GM23338 (cell line): ENCODE measurements at regions not wholly inside any gene's neighbourhood (a gene's known extent, or its start where the extent isn't known, plus 50 kb on each side); places are given as distances from the start of the nearest gene placed in this dataset.

Source experiments
- ATAC-seq: fragments of 200-7000 bp; cut with Tn5 transposase; 3 replicates; pipeline ENCODE4 v1.9.1; 2020
- DNase-seq: peaks from one replicate; pipeline ENCODE4 v3.0.0-alpha.2; 2015; ENCODE audit warnings: low spot score
- H2AFZ ChIP-seq: fragments of 200-600 bp; sonication (generic); 2 replicates; pipeline ENCODE4 v1.8.0; 2016; ENCODE audit warnings: antibody characterized with exemption, mild to moderate bottlenecking, moderate library complexity
- H3F3A ChIP-seq: fragments of 200-600 bp; sonication (generic); replicated peaks from 2 replicates; pipeline ENCODE4 v1.8.0; 2017; ENCODE audit warnings: antibody characterized with exemption, mixed run types, low read depth
- H3K27ac ChIP-seq: fragments of 200-600 bp; sonication (generic); 2 replicates; pipeline ENCODE4 v1.6.1; 2016; ENCODE audit warnings: low read depth
- H3K27me3 ChIP-seq: fragments of 200-600 bp; sonication (generic); 2 replicates; pipeline ENCODE4 v1.8.0; 2016; ENCODE audit warnings: mild to moderate bottlenecking, mixed run types, moderate library complexity; ENCODE audit not compliant: insufficient read depth
- H3K36me3 ChIP-seq: fragments of 200-600 bp; sonication (generic); 2 replicates; pipeline ENCODE4 v1.8.0; 2016; ENCODE audit warnings: mild to moderate bottlenecking; ENCODE audit not compliant: insufficient read depth
- H3K4me1 ChIP-seq: fragments of 200-600 bp; sonication (generic); 2 replicates; pipeline ENCODE4 v1.8.0; 2016; ENCODE audit warnings: mild to moderate bottlenecking, moderate library complexity; ENCODE audit not compliant: insufficient read depth
- H3K4me2 ChIP-seq: fragments of 200-600 bp; sonication (generic); 2 replicates; pipeline ENCODE4 v1.7.1; 2017; ENCODE audit warnings: mixed run types
- H3K4me3 ChIP-seq: fragments of 200-600 bp; sonication (generic); 2 replicates; pipeline ENCODE4 v1.6.1; 2016; ENCODE audit warnings: mixed run types
- H3K79me2 ChIP-seq: fragments of 200-600 bp; sonication (generic); replicated peaks from 2 replicates; pipeline ENCODE4 v1.8.0; 2017; ENCODE audit warnings: mild to moderate bottlenecking; ENCODE audit not compliant: insufficient read depth
- H3K9me2 ChIP-seq: fragments of 200-600 bp; sonication (generic); 2 replicates; pipeline ENCODE4 v1.8.0; 2017; ENCODE audit not compliant: insufficient read depth
- H4K20me1 ChIP-seq: fragments of 200-600 bp; sonication (generic); replicated peaks from 2 replicates; pipeline ENCODE4 v1.8.0; 2017; ENCODE audit warnings: mild to moderate bottlenecking; ENCODE audit not compliant: insufficient read depth
- H3K27ac Mint-ChIP-seq: 2 replicates; pipeline ENCODE4 v1.8.0; 2020; ENCODE audit warnings: inconsistent platforms, mild to moderate bottlenecking, moderate library complexity, mixed read lengths
- H3K27me3 Mint-ChIP-seq: 3 replicates; pipeline ENCODE4 v1.8.0; 2022; ENCODE audit warnings: low read depth, mild to moderate bottlenecking, moderate library complexity, mixed read lengths, inconsistent platforms; ENCODE audit not compliant: insufficient read depth, poor library complexity
- H3K36me3 Mint-ChIP-seq: 3 replicates; pipeline ENCODE4 v1.8.0; 2021; ENCODE audit warnings: low read depth, mild to moderate bottlenecking, inconsistent platforms, moderate library complexity, mixed read lengths
- H3K4me1 Mint-ChIP-seq: 3 replicates; pipeline ENCODE4 v1.8.0; 2020; ENCODE audit warnings: mild to moderate bottlenecking, inconsistent platforms, mixed read lengths
- H3K4me3 Mint-ChIP-seq: 3 replicates; pipeline ENCODE4 v1.8.0; 2021; ENCODE audit warnings: moderate library complexity, mild to moderate bottlenecking, inconsistent platforms, mixed read lengths
- H3K9me3 Mint-ChIP-seq: 3 replicates; pipeline ENCODE4 v1.8.0; 2020; ENCODE audit warnings: moderate library complexity, mild to moderate bottlenecking, inconsistent platforms, mixed read lengths
- CTCF ChIP-seq, 2 experiments: fragments of 200-600 bp in 1 of 2; sonication (generic) in 1 of 2; conservative IDR thresholded peaks; 2 replicates each; pipeline versions ENCODE4 v1.5.1 to v1.6.1; 2016 to 2017; ENCODE audit warnings: antibody characterized with exemption in 2 of 2, low read depth in 2 of 2, mild to moderate bottlenecking in 2 of 2, moderate library complexity in 1 of 2
- EZH2phosphoT487 ChIP-seq: fragments of 200-600 bp; sonication (generic); IDR thresholded peaks from one replicate; pipeline ENCODE4 v1.8.1; 2018; ENCODE audit warnings: antibody characterized with exemption; ENCODE audit not compliant: unreplicated experiment
- POLR2AphosphoS5 ChIP-seq: IDR thresholded peaks from 2 replicates; pipeline ENCODE4 v1.6.1; 2016; ENCODE audit warnings: antibody characterized with exemption, low read depth
- REST ChIP-seq: IDR thresholded peaks from one replicate; pipeline ENCODE4 v1.6.1; 2018; ENCODE audit warnings: antibody characterized with exemption; ENCODE audit not compliant: unreplicated experiment
- ZNF331 ChIP-seq: fragments of 250-450 bp; sonication (Bioruptor Pico); IDR thresholded peaks from 2 replicates; pipeline ENCODE4 v1.5.0; 2020; ENCODE audit warnings: low read depth, mild to moderate bottlenecking, moderate library complexity

GRCh38 chr7:118094044-118094443 lies 89.9 kb upstream of the LSM8 start:
- H3K79me2 ChIP-seq, result no peaks in the 10 kb centered on the region
- Mint-ChIP-seq H3K4me3 (no peak overlapping the region), H3K9me3 (no peaks in the 10 kb centered on the region), H3K27ac (no peak overlapping the region), H3K36me3 (no peaks in the 10 kb centered on the region), H3K4me1 (no peaks in the 10 kb centered on the region), H3K27me3 (peaks cover 4% of the 10 kb centered on the region)
- H3K27ac ChIP-seq, result no peak overlapping the region
- no peaks in the 10 kb centered on the region for H3F3A ChIP-seq
- no peak overlapping the region for H3K4me3 ChIP-seq
- no peaks in the 10 kb centered on the region for H3K4me1 ChIP-seq
- TF ChIP-seq EZH2phosphoT487, result no peak
- TF ChIP-seq REST, result no peak
- no peak for DNase-seq
- H3K9me2 ChIP-seq, result no peaks in the 10 kb centered on the region
- no peak overlapping the region for H2AFZ ChIP-seq
- H3K36me3 ChIP-seq, result no peaks in the 10 kb centered on the region
- H3K4me2 ChIP-seq, result no peak overlapping the region
- H3K27me3 ChIP-seq, result no peaks in the 10 kb centered on the region
- ATAC-seq, result no peak
- H4K20me1 ChIP-seq, result no peaks in the 10 kb centered on the region

- H3K36me3 ChIP-seq, result no peaks in the 10 kb centered on the region
- H3K27me3 ChIP-seq, result no peaks in the 10 kb centered on the region
- H3K4me1 Mint-ChIP-seq, result no peaks in the 10 kb centered on the region
- no peak overlapping the region for H3K27ac ChIP-seq
- no peaks in the 10 kb centered on the region for H3K4me1 ChIP-seq
- H3K36me3 Mint-ChIP-seq, result no peaks in the 10 kb centered on the region
- H2AFZ ChIP-seq, result no peak overlapping the region
- H3K27me3 Mint-ChIP-seq, result no peaks in the 10 kb centered on the region
- TF ChIP-seq POLR2AphosphoS5, result no peak
- TF ChIP-seq CTCF (conservative IDR thresholded peaks at IDR 0.05; ENCODE audit: low read depth in 2 of 2), result peak; percentile 61 to 65
- no peak for TF ChIP-seq ZNF331 (CRISPR knock-in tag)
- no peaks in the 10 kb centered on the region; the same call in 1 of the 3 replicates for H3K9me3 Mint-ChIP-seq
- ATAC-seq (no peak), DNase-seq (peak; percentile 31)
- no peaks in the 10 kb centered on the region for H3K9me2 ChIP-seq
- no peaks in the 10 kb centered on the region for H3F3A ChIP-seq
- H3K4me2 ChIP-seq, result no peak overlapping the region
- H4K20me1 ChIP-seq, result no peaks in the 10 kb centered on the region
- no peak overlapping the region for H3K27ac Mint-ChIP-seq
- no peak overlapping the region for H3K4me3 ChIP-seq
- H3K79me2 ChIP-seq, result no peaks in the 10 kb centered on the region
- H3K4me3 Mint-ChIP-seq, result no peak overlapping the region
These were observed 79.0 kb upstream of the LSM8 start for GRCh38 chr7:118104812-118105441.
